K562 (cell line): ENCODE measurements at regions not wholly inside any gene's neighbourhood (a gene's known extent, or its start where the extent isn't known, plus 50 kb on each side); places are given as distances from the start of the nearest gene placed in this dataset.

ENCODE experiments used
- HDAC2 ChIP-seq: fragments of 450-650 bp; IDR thresholded peaks from 2 replicates; pipeline ENCODE4 v1.6.1; 2016; ENCODE audit warnings: mild to moderate bottlenecking
- HOXB6 ChIP-seq: fragments of 250-450 bp; sonication (Bioruptor Pico); IDR thresholded peaks from 2 replicates; pipeline ENCODE4 v1.5.1; 2022; ENCODE audit warnings: mild to moderate bottlenecking, borderline replicate concordance
- NFIC ChIP-seq: fragments of 450-650 bp; IDR thresholded peaks from 2 replicates; pipeline ENCODE4 v1.6.1; 2017; ENCODE audit warnings: mild to moderate bottlenecking, inconsistent platforms
- ZNF239 ChIP-seq: fragments of 250-450 bp; sonication (Bioruptor Pico); IDR thresholded peaks from 2 replicates; pipeline ENCODE4 v1.4.0; 2020; ENCODE audit warnings: mild to moderate bottlenecking
- TF ChIP-seq, protein P1 (sequence below), 3 experiments: fragments of 200-800 bp in 1 of 3; fragments of 250-450 bp in 1 of 3; fragments of 450-650 bp in 1 of 3; sonication (Bioruptor Pico) in 1 of 3; sonication (Bioruptor generic) in 1 of 3; formaldehyde crosslinking in 1 of 3; IDR thresholded peaks; 2 replicates each; pipeline versions ENCODE4 v1.6.1 to v1.8.0; 2016 to 2022; ENCODE audit warnings: mild to moderate bottlenecking in 2 of 3, missing genetic modification characterization in 2 of 3, missing compliant biosample characterization in 1 of 3, moderate library complexity in 1 of 3
- TF ChIP-seq, protein P2 (sequence below), 2 experiments: fragments of 450-650 bp; formaldehyde crosslinking in 1 of 2; IDR thresholded peaks; 2 replicates each; pipeline versions ENCODE4 v1.4.0 to v1.6.1; 2014 to 2020; ENCODE audit warnings: mild to moderate bottlenecking in 2 of 2, borderline replicate concordance in 1 of 2, low read depth in 1 of 2
- TF ChIP-seq, protein P3 (sequence below): fragments of 250-450 bp; sonication (Bioruptor Pico); IDR thresholded peaks from 2 replicates; pipeline ENCODE4 v1.4.0; 2020; ENCODE audit warnings: borderline replicate concordance

DNA sequence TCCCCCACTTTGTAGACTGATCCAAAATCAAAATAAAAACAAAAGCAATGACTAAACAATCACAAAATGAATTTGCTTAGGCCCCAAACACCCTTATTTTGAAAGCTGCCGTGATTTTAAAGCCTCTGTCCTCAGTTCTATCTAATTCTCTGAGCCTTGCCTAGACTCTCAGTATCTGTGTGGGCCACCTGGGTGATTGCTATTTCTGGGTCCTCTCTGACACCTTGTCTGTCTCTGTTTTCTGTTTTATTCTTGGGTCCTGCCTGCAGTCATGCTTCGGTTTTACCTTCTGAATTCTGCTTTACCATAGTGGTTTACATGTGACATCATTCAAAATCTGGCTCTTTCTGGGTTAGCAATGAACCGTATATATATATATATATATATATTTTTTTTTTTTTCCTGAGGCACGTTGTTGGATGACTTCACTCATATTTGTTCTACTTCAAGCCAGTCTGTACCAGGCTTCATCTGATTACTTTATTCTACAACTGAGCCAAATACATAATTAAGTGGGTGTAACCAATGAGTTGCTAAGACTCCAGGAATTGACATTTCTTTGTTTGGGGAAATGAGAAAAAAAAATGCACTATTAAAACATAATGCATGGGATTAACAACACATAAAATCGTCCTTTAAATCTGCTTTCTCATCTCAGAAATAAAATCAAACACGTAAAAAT is 710.7 kb upstream of the SLIT2 start (continued):
- TF ChIP-seq, protein P1, sequence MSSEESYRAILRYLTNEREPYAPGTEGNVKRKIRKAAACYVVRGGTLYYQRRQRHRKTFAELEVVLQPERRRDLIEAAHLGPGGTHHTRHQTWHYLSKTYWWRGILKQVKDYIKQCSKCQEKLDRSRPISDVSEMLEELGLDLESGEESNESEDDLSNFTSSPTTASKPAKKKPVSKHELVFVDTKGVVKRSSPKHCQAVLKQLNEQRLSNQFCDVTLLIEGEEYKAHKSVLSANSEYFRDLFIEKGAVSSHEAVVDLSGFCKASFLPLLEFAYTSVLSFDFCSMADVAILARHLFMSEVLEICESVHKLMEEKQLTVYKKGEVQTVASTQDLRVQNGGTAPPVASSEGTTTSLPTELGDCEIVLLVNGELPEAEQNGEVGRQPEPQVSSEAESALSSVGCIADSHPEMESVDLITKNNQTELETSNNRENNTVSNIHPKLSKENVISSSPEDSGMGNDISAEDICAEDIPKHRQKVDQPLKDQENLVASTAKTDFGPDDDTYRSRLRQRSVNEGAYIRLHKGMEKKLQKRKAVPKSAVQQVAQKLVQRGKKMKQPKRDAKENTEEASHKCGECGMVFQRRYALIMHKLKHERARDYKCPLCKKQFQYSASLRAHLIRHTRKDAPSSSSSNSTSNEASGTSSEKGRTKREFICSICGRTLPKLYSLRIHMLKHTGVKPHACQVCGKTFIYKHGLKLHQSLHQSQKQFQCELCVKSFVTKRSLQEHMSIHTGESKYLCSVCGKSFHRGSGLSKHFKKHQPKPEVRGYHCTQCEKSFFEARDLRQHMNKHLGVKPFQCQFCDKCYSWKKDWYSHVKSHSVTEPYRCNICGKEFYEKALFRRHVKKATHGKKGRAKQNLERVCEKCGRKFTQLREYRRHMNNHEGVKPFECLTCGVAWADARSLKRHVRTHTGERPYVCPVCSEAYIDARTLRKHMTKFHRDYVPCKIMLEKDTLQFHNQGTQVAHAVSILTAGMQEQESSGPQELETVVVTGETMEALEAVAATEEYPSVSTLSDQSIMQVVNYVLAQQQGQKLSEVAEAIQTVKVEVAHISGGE (CRISPR knock-in tag; IDR thresholded peaks at IDR 0.05) = no peak
- no peak for TF ChIP-seq HOXB6 (CRISPR knock-in tag)
- TF ChIP-seq NFIC = no peak
- TF ChIP-seq, protein P2, sequence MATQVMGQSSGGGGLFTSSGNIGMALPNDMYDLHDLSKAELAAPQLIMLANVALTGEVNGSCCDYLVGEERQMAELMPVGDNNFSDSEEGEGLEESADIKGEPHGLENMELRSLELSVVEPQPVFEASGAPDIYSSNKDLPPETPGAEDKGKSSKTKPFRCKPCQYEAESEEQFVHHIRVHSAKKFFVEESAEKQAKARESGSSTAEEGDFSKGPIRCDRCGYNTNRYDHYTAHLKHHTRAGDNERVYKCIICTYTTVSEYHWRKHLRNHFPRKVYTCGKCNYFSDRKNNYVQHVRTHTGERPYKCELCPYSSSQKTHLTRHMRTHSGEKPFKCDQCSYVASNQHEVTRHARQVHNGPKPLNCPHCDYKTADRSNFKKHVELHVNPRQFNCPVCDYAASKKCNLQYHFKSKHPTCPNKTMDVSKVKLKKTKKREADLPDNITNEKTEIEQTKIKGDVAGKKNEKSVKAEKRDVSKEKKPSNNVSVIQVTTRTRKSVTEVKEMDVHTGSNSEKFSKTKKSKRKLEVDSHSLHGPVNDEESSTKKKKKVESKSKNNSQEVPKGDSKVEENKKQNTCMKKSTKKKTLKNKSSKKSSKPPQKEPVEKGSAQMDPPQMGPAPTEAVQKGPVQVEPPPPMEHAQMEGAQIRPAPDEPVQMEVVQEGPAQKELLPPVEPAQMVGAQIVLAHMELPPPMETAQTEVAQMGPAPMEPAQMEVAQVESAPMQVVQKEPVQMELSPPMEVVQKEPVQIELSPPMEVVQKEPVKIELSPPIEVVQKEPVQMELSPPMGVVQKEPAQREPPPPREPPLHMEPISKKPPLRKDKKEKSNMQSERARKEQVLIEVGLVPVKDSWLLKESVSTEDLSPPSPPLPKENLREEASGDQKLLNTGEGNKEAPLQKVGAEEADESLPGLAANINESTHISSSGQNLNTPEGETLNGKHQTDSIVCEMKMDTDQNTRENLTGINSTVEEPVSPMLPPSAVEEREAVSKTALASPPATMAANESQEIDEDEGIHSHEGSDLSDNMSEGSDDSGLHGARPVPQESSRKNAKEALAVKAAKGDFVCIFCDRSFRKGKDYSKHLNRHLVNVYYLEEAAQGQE (IDR thresholded peaks at IDR 0.05; ENCODE audit: borderline replicate concordance) = no peak
- TF ChIP-seq, protein P2 (CRISPR knock-in tag; IDR thresholded peaks at IDR 0.05; ENCODE audit: low read depth) = no peak
- TF ChIP-seq, protein P3, sequence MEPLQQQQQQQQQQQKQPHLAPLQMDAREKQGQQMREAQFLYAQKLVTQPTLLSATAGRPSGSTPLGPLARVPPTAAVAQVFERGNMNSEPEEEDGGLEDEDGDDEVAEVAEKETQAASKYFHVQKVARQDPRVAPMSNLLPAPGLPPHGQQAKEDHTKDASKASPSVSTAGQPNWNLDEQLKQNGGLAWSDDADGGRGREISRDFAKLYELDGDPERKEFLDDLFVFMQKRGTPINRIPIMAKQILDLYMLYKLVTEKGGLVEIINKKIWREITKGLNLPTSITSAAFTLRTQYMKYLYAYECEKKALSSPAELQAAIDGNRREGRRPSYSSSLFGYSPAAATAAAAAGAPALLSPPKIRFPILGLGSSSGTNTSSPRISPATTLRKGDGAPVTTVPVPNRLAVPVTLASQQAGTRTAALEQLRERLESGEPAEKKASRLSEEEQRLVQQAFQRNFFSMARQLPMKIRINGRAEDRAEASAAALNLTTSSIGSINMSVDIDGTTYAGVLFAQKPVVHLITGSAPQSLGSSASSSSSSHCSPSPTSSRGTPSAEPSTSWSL (CRISPR knock-in tag) = no peak
- no peak for TF ChIP-seq HDAC2
- TF ChIP-seq ZNF239 (CRISPR knock-in tag) = no peak
